CD14-positive monocyte (primary cell): ENCODE measurements at regions not wholly inside any gene's neighbourhood (a gene's known extent, or its start where the extent isn't known, plus 50 kb on each side); places are given as distances from the start of the nearest gene placed in this dataset.

ENCODE experiments used
- DNase-seq, 3 donors: peaks; one replicate each; pipeline ENCODE4 v3.0.0-alpha.2; 2011 to 2022
- H2AFZ ChIP-seq: 2 replicates; pipeline ENCODE4 v1.6.0; 2012; ENCODE audit warnings: mild to moderate bottlenecking, low read depth, low read length, inconsistent platforms; ENCODE audit not compliant: insufficient read depth, poor library complexity, severe bottlenecking
- H3K27ac ChIP-seq, 2 donors: 1 replicate in 1 of 2; 2 replicates in 1 of 2; pipeline ENCODE4 v1.5.1; 2012 to 2013; ENCODE audit warnings: low read length in 2 of 2, control low read depth in 1 of 2, inconsistent platforms in 1 of 2, low read depth in 1 of 2, mild to moderate bottlenecking in 1 of 2
- H3K27me3 ChIP-seq, 2 donors: one replicate each; pipeline versions ENCODE4 v1.6.0 to v1.6.1; 2011 to 2013; ENCODE audit warnings: low read length in 2 of 2; ENCODE audit not compliant: control insufficient read depth in 2 of 2, insufficient read depth in 2 of 2
- H3K36me3 ChIP-seq, 2 donors: replicated peaks in 1 of 2; 1 replicate in 1 of 2; 2 replicates in 1 of 2; pipeline versions ENCODE4 v1.5.1 to v1.6.1; 2012 to 2013; ENCODE audit warnings: low read length in 2 of 2, control low read depth in 1 of 2, inconsistent platforms in 1 of 2, mild to moderate bottlenecking in 1 of 2; ENCODE audit not compliant: insufficient read depth in 2 of 2, control insufficient read depth in 1 of 2
- H3K4me1 ChIP-seq, 2 donors: 1 replicate in 1 of 2; 2 replicates in 1 of 2; pipeline versions ENCODE4 v1.5.1 to v1.6.1; 2012 to 2013; ENCODE audit warnings: low read length in 2 of 2, control low read depth in 1 of 2, inconsistent platforms in 1 of 2, mild to moderate bottlenecking in 1 of 2, moderate library complexity in 1 of 2; ENCODE audit not compliant: insufficient read depth in 2 of 2, control insufficient read depth in 1 of 2
- H3K4me2 ChIP-seq: replicated peaks from 2 replicates; pipeline ENCODE3; 2012; ENCODE audit warnings: low read length, moderate library complexity, mild to moderate bottlenecking; ENCODE audit not compliant: poor library complexity, severe bottlenecking; ENCODE audit errors: extremely low read depth
- H3K4me3 ChIP-seq, 3 experiments: fragments of 200-600 bp in 1 of 3; sonication (generic) in 1 of 3; replicated peaks in 1 of 3; 1 replicate in 2 of 3; 2 replicates in 1 of 3; pipeline ENCODE4 v1.5.1; 2011 to 2013; ENCODE audit warnings: low read length in 3 of 3, mild to moderate bottlenecking in 3 of 3, control low read depth in 2 of 3, low read depth in 2 of 3, inconsistent platforms in 1 of 3, moderate library complexity in 1 of 3
- H3K79me2 ChIP-seq: 2 replicates; pipeline ENCODE4 v1.6.0; 2012; ENCODE audit warnings: mild to moderate bottlenecking, control low read depth, inconsistent platforms, low read length, moderate library complexity; ENCODE audit not compliant: insufficient read depth
- H3K9ac ChIP-seq: 2 replicates; pipeline ENCODE4 v1.6.0; 2017; ENCODE audit warnings: low read length, mild to moderate bottlenecking; ENCODE audit not compliant: insufficient read depth, poor library complexity, severe bottlenecking
- H3K9me3 ChIP-seq, 2 donors: replicated peaks in 1 of 2; 1 replicate in 1 of 2; 2 replicates in 1 of 2; pipeline versions ENCODE4 v1.5.1 to v1.6.1; 2012 to 2013; ENCODE audit warnings: low read length in 2 of 2, control low read depth in 1 of 2; ENCODE audit not compliant: control insufficient read depth in 1 of 2, insufficient read depth in 1 of 2
- H4K20me1 ChIP-seq: 2 replicates; pipeline ENCODE4 v1.6.0; 2012; ENCODE audit warnings: mild to moderate bottlenecking, low read length, control low read depth, moderate library complexity; ENCODE audit not compliant: insufficient read depth
- H3K27ac Mint-ChIP-seq, 7 donors: one replicate each; pipeline ENCODE4 v1.8.0; 2020; ENCODE audit warnings: mild to moderate bottlenecking in 7 of 7, mixed read lengths in 7 of 7, moderate library complexity in 6 of 7, inconsistent platforms in 2 of 7
- H3K27me3 Mint-ChIP-seq, 3 donors: one replicate each; pipeline ENCODE4 v1.8.0; 2021 to 2022; ENCODE audit warnings: low read depth in 3 of 3, mild to moderate bottlenecking in 3 of 3, mixed read lengths in 3 of 3, moderate library complexity in 3 of 3, inconsistent platforms in 1 of 3
- H3K36me3 Mint-ChIP-seq, 2 donors: one replicate each; pipeline ENCODE4 v1.8.0; 2020; ENCODE audit warnings: mixed read lengths in 2 of 2, inconsistent platforms in 1 of 2, mild to moderate bottlenecking in 1 of 2
- H3K4me1 Mint-ChIP-seq: one replicate; pipeline ENCODE4 v1.8.0; 2020; ENCODE audit warnings: mild to moderate bottlenecking, mixed read lengths
- H3K4me3 Mint-ChIP-seq, 2 donors: one replicate each; pipeline ENCODE4 v1.8.0; 2020; ENCODE audit warnings: mild to moderate bottlenecking in 2 of 2, mixed read lengths in 2 of 2, moderate library complexity in 1 of 2
- H3K9me3 Mint-ChIP-seq, 7 donors: one replicate each; pipeline ENCODE4 v1.8.0; 2020 to 2022; ENCODE audit warnings: mixed read lengths in 7 of 7, mild to moderate bottlenecking in 6 of 7, moderate library complexity in 6 of 7, inconsistent platforms in 2 of 7
- CTCF ChIP-seq: fragments of 200-600 bp; IDR thresholded peaks from one replicate; pipeline ENCODE4 v1.8.0; 2022; ENCODE audit warnings: antibody characterized with exemption, mild to moderate bottlenecking
- WGBS: methylation state at CpG from one replicate; pipeline ENCODE4 v1.1.5; 2013; ENCODE audit warnings: missing lambda C conversion rate; ENCODE audit not compliant: insufficient coverage; 5-methylcytosine and 5-hydroxymethylcytosine counted together
- intact Hi-C, 2 donors: fragments of 100-400 bp; cut with micrococcal nuclease; formaldehyde crosslinking; loops; one replicate each; pipeline versions ENCODE4 v1.15.0 to v1.15.1; 2023

- Histone ChIP-seq H3K9me3 (peaks cover 14 to 20% of the 10 kb centered on the region in 2 donors), H3K79me2 (no peaks in the 10 kb centered on the region), H3K4me2 (no peak overlapping the region), H2AFZ (no peak overlapping the region), H3K9ac (no peak overlapping the region), H4K20me1 (no peaks in the 10 kb centered on the region), H3K4me3 (no peak overlapping the region), H3K4me1 (no peaks in the 10 kb centered on the region), H3K27ac (no peak overlapping the region), H3K36me3 (no peaks in the 10 kb centered on the region), H3K27me3 (no peaks in the 10 kb centered on the region)
- intact Hi-C loops = no loop called here
- Mint-ChIP-seq H3K27me3 (no peaks in the 10 kb centered on the region), H3K4me1 (no peaks in the 10 kb centered on the region), H3K36me3 (no peaks in the 10 kb centered on the region), H3K4me3 (no peak overlapping the region), H3K9me3 (peaks cover 5 to 21% (median 9%) of the 10 kb centered on the region in 7 donors), H3K27ac (no peak overlapping the region)
- WGBS = 83% methylated on average over 6 of the region's 7 CpGs
- no peak for TF ChIP-seq CTCF
- no peak for DNase-seq
These were observed 460.8 kb upstream of the TOM1L1 start for GRCh38 chr17:54439816-54440215.

GRCh38 chr17:54451051-54451450 is 449.6 kb upstream of the TOM1L1 start:
- H3K4me3 Mint-ChIP-seq = no peak overlapping the region
- no peak overlapping the region for H3K27ac ChIP-seq
- intact Hi-C loops = no loop called here
- H3K9ac ChIP-seq = no peak overlapping the region
- H3K4me2 ChIP-seq = no peak overlapping the region
- no peak for TF ChIP-seq CTCF
- no peaks in the 10 kb centered on the region for H3K4me1 Mint-ChIP-seq
- WGBS = no CpG with 5 or more reads among the region's 1 CpG
- no peaks in the 10 kb centered on the region for H3K36me3 ChIP-seq
- no peaks in the 10 kb centered on the region for H3K4me1 ChIP-seq
- no peak for DNase-seq
- no peaks in the 10 kb centered on the region for H3K27me3 ChIP-seq
- no peaks in the 10 kb centered on the region for H3K79me2 ChIP-seq
- no peaks in the 10 kb centered on the region for H3K27me3 Mint-ChIP-seq
- H3K27ac Mint-ChIP-seq = no peak overlapping the region
- peaks cover 0 to 20% (median 6%) of the 10 kb centered on the region in 7 donors for H3K9me3 Mint-ChIP-seq
- peaks cover 12 to 23% of the 10 kb centered on the region in 2 donors for H3K9me3 ChIP-seq
- H2AFZ ChIP-seq = no peak overlapping the region
- no peak overlapping the region for H3K4me3 ChIP-seq
- no peaks in the 10 kb centered on the region for H4K20me1 ChIP-seq
- H3K36me3 Mint-ChIP-seq = no peaks in the 10 kb centered on the region
